HL-60 (cell line): ENCODE measurements at regions not wholly inside any gene's neighbourhood (a gene's known extent, or its start where the extent isn't known, plus 50 kb on each side); places are given as distances from the start of the nearest gene placed in this dataset.

Source experiments
- DNase-seq, 2 experiments: peaks; one replicate each; pipeline ENCODE4 v3.0.0-alpha.2; 2010 to 2020; ENCODE audit warnings: low read depth in 1 of 2, low spot score in 1 of 2
- H3K27ac ChIP-seq: fragments of 250-450 bp; sonication (Bioruptor Pico); replicated peaks from 2 replicates; pipeline ENCODE4 v1.5.1; 2020; ENCODE audit warnings: mild to moderate bottlenecking, moderate library complexity
- H3K27me3 ChIP-seq: fragments of 250-450 bp; sonication (Bioruptor Pico); 2 replicates; pipeline ENCODE4 v1.5.1; 2021; ENCODE audit warnings: mild to moderate bottlenecking, moderate library complexity; ENCODE audit not compliant: insufficient read depth, poor library complexity, severe bottlenecking
- H3K4me3 ChIP-seq: replicated peaks from 2 replicates; pipeline ENCODE4 v1.5.1; 2011; ENCODE audit warnings: mild to moderate bottlenecking, control low read depth, low read length; ENCODE audit not compliant: insufficient read depth
- GABPA ChIP-seq: IDR thresholded peaks from 2 replicates; pipeline ENCODE4 v1.6.1; 2012; ENCODE audit warnings: low read depth
- POLR2AphosphoS5 ChIP-seq: IDR thresholded peaks from 2 replicates; pipeline ENCODE4 v1.6.1; 2012; ENCODE audit warnings: low read depth
- SPI1 ChIP-seq: IDR thresholded peaks from 2 replicates; pipeline ENCODE4 v1.6.1; 2012; ENCODE audit warnings: low read depth, mild to moderate bottlenecking, borderline replicate concordance
- TF ChIP-seq, protein P1 (sequence below): IDR thresholded peaks from one replicate; pipeline ENCODE4 v1.5.1; 2011; ENCODE audit warnings: low read length, control low read depth, inconsistent platforms; ENCODE audit not compliant: insufficient read depth
- TF ChIP-seq, protein P2 (sequence below): IDR thresholded peaks from 2 replicates; pipeline ENCODE4 v1.6.1; 2012; ENCODE audit warnings: low read depth; ENCODE audit not compliant: insufficient replicate concordance

GRCh38 chr3:99516936-99517335 is 121.5 kb upstream of the COL8A1 start:
- TF ChIP-seq, protein P1, sequence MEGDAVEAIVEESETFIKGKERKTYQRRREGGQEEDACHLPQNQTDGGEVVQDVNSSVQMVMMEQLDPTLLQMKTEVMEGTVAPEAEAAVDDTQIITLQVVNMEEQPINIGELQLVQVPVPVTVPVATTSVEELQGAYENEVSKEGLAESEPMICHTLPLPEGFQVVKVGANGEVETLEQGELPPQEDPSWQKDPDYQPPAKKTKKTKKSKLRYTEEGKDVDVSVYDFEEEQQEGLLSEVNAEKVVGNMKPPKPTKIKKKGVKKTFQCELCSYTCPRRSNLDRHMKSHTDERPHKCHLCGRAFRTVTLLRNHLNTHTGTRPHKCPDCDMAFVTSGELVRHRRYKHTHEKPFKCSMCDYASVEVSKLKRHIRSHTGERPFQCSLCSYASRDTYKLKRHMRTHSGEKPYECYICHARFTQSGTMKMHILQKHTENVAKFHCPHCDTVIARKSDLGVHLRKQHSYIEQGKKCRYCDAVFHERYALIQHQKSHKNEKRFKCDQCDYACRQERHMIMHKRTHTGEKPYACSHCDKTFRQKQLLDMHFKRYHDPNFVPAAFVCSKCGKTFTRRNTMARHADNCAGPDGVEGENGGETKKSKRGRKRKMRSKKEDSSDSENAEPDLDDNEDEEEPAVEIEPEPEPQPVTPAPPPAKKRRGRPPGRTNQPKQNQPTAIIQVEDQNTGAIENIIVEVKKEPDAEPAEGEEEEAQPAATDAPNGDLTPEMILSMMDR = no peak
- no peak for TF ChIP-seq GABPA
- TF ChIP-seq, protein P2, sequence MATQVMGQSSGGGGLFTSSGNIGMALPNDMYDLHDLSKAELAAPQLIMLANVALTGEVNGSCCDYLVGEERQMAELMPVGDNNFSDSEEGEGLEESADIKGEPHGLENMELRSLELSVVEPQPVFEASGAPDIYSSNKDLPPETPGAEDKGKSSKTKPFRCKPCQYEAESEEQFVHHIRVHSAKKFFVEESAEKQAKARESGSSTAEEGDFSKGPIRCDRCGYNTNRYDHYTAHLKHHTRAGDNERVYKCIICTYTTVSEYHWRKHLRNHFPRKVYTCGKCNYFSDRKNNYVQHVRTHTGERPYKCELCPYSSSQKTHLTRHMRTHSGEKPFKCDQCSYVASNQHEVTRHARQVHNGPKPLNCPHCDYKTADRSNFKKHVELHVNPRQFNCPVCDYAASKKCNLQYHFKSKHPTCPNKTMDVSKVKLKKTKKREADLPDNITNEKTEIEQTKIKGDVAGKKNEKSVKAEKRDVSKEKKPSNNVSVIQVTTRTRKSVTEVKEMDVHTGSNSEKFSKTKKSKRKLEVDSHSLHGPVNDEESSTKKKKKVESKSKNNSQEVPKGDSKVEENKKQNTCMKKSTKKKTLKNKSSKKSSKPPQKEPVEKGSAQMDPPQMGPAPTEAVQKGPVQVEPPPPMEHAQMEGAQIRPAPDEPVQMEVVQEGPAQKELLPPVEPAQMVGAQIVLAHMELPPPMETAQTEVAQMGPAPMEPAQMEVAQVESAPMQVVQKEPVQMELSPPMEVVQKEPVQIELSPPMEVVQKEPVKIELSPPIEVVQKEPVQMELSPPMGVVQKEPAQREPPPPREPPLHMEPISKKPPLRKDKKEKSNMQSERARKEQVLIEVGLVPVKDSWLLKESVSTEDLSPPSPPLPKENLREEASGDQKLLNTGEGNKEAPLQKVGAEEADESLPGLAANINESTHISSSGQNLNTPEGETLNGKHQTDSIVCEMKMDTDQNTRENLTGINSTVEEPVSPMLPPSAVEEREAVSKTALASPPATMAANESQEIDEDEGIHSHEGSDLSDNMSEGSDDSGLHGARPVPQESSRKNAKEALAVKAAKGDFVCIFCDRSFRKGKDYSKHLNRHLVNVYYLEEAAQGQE = no peak
- TF ChIP-seq POLR2AphosphoS5 = no peak
- no peak for TF ChIP-seq SPI1
- no peak overlapping the region for H3K27ac ChIP-seq
- DNase-seq = no peak
- H3K4me3 ChIP-seq = no peak overlapping the region
- H3K27me3 ChIP-seq = no peaks in the 10 kb centered on the region

DNA sequence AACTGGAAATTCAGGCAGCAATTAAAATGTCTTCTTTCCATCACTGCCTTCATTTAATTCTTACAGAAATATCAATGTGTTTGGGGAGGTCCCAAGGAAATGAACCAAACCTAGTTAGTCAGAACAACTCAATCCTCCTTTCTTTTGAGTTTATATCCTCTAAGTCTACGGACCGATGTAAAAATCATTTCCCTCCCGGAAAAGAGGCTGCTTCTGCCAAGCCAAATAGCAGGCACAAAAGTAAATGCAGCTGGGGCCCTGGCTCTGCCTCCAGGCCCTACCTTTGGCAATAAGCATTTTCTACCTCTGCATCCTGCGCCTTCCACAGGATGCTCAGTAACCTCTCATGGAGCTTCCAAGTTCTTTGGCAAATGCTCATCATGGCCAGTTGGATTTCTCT is 122.5 kb upstream of the COL8A1 start:
- H3K27ac ChIP-seq = no peak overlapping the region
- TF ChIP-seq, protein P2 = no peak
- TF ChIP-seq, protein P1 = no peak
- TF ChIP-seq SPI1 (no peak), GABPA (no peak)

GRCh38 chr3:99509224-99509623 is 129.2 kb upstream of the COL8A1 start:
- no peak for DNase-seq
- no peaks in the 10 kb centered on the region for H3K27me3 ChIP-seq
- no peak overlapping the region for H3K4me3 ChIP-seq
- H3K27ac ChIP-seq = no peak overlapping the region
- TF ChIP-seq GABPA (no peak), POLR2AphosphoS5 (no peak), SPI1 (no peak)
- TF ChIP-seq, protein P2 = no peak
- TF ChIP-seq, protein P1 = no peak

More for the DNA sequence above, 122.5 kb upstream of the COL8A1 start:
- no peak overlapping the region for H3K4me3 ChIP-seq
- H3K27me3 ChIP-seq = no peaks in the 10 kb centered on the region
- DNase-seq = no peak
